Esophagus squamous epithelium (tissue), 4 donors: ENCODE measurements at regions not wholly inside any gene's neighbourhood (a gene's known extent, or its start where the extent isn't known, plus 50 kb on each side); places are given as distances from the start of the nearest gene placed in this dataset.

ENCODE experiments used
- POLR2A ChIP-seq, 4 donors: fragments of 450-650 bp; IDR thresholded peaks; one replicate each; pipeline ENCODE4 v1.6.1; 2017; ENCODE audit warnings: antibody characterized with exemption in 4 of 4, mild to moderate bottlenecking in 4 of 4, moderate library complexity in 3 of 4
- TF ChIP-seq, protein P1 (sequence below), 6 experiments: fragments of 450-650 bp in 4 of 6; fragments of 200-600 bp in 2 of 6; sonication (generic) in 2 of 6; IDR thresholded peaks; one replicate each; pipeline ENCODE4 v1.5.1; 2016 to 2019; ENCODE audit warnings: antibody characterized with exemption in 6 of 6, mild to moderate bottlenecking in 4 of 6, moderate library complexity in 4 of 6

DNA sequence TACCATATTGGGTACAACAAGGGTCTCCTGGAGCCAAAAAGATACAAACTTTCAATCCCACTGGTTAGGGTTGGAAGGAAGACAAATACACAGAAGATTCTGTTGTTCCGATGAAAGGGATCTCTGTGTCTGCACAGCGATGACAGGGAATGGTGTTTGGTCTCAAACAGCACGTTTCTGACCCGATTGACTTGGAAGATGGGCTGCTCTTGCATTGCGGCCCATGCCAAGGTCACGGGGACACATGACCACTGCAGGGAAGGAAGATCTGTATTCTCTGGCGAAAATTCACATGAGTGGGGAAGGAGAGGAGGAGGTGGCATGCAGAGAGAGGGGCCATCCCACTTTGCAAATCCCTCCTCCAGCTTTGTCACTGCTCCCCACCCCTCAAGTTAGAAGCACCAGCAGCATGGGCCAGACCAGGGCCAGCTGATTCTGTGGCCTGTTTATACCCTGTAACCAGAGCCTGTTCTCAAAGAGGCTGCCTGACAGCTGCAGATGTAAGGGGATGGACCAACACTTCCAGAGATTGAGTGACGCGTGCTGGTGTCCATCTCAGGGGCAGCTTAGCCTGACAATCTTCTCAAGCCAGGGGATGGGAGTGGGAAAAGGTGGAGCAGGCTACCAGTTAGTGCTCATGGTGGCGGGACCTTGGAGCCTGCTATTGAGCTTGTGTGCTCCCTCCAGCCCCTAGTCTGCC, 57.2 kb downstream of the TNP1 start:
- TF ChIP-seq, protein P1, sequence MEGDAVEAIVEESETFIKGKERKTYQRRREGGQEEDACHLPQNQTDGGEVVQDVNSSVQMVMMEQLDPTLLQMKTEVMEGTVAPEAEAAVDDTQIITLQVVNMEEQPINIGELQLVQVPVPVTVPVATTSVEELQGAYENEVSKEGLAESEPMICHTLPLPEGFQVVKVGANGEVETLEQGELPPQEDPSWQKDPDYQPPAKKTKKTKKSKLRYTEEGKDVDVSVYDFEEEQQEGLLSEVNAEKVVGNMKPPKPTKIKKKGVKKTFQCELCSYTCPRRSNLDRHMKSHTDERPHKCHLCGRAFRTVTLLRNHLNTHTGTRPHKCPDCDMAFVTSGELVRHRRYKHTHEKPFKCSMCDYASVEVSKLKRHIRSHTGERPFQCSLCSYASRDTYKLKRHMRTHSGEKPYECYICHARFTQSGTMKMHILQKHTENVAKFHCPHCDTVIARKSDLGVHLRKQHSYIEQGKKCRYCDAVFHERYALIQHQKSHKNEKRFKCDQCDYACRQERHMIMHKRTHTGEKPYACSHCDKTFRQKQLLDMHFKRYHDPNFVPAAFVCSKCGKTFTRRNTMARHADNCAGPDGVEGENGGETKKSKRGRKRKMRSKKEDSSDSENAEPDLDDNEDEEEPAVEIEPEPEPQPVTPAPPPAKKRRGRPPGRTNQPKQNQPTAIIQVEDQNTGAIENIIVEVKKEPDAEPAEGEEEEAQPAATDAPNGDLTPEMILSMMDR (IDR thresholded peaks at IDR 0.05) = no peak
- TF ChIP-seq POLR2A (IDR thresholded peaks at IDR 0.05) = no peak
